ENCODE measurements at regions not wholly inside any gene's neighbourhood (a gene's known extent, or its start where the extent isn't known, plus 50 kb on each side); places are given as distances from the start of the nearest gene placed in this dataset.

GRCh38 chr1:224505454-224506093 is 71.0 kb upstream of the WDR26 start:
- DNase-seq, result no peak

GRCh38 chr1:224506141-224506814 is 71.7 kb upstream of the WDR26 start:
- no peak for DNase-seq

- DNase-seq, result no peak
These were observed 73.3 kb upstream of the WDR26 start for GRCh38 chr1:224507771-224508523.

DNA sequence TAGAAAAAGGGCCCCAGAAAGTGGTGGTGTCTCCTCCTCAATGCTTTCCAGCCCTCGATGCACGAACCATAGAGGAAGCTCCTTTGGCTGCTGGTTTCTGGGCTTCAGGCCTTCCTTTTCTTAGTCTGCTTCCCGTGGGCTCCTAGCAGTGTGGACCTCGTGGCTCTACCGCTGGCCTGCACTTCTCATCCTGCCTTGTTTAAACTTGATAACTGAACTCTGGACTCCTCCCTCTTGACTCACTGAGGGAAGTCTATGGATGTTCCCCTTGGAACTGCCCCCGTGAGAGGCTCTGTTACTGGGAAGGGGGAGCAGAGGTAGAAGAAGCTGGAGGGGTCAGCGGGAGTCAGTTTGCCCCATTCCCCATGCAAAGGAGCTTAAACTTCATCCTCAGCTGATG is 75.3 kb upstream of the WDR26 start:
- no peak for DNase-seq

- no peak for DNase-seq
These were observed 76.5 kb upstream of the WDR26 start for GRCh38 chr1:224510880-224511645.

DNA sequence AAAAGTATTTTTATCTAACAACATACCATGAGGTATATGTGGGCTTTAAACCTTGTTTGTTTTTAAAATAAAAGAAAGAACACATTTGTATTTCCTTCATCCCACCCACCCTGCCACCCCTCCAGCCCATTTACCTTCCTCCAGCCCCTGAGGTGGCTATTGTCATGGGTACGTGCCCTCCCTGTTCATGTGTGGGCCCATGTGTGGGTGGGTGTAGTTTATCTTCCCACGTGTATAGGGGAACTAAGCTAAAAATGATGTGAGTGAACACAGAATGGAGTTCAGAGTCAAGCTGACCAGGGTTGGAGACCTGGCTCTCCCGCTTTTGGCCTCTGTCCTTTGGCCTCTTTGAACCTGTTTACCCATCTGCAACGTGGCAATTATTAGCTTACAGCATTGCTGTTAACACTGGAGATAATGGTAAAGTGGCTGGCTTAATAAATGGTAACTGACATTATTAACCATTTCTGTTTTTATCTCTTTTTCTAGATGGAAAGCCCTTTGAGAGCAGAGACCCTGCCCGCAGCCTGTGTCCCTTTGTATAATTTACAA is 78.1 kb upstream of the WDR26 start:
- no peak for DNase-seq

DNA sequence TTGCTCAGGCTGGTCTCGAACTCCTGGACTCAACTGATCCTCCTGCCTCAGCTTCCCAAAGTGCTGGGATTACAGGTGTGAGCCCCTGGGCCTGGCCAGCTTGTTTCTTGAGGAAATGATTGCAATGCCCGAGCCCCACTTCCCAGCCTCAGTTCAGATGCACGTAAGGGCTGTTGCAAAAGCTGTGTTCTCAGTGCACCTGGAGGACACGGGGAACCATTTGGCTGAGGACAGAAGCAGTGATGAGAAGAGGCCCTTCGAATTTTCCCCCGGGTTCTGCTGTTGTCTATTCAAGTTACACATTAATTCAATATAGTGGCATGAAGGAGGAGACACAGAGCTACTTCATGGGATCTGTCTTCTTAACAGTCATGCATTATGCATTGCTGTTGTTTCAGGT is 78.8 kb upstream of the WDR26 start:
- DNase-seq, result no peak

- peak; percentile 85 for DNase-seq
These were observed 79.2 kb upstream of the WDR26 start for GRCh38 chr1:224513787-224514209.

GRCh38 chr1:224517171-224517570 is 82.6 kb upstream of the WDR26 start:
- no peak for DNase-seq

DNA sequence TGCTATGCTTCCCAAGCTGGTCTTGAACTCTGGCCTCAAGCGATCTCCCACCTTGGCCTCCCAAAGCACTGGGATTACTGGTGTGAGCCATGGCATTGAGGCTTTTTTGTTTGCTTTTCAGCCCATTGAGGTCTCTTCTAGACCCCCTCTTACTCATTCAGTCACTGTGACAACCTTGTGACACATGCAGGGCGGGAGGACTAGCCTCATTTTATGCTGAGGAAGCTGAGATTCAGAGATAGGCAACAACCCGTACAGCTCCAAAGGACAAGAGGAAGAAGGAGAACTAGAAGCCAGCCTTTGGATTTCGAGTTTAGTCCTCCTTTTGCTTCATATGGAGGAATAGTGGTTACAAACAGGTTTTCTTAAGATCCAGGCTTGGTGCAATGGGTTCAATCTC is 83.9 kb upstream of the WDR26 start:
- no peak for DNase-seq

DNA sequence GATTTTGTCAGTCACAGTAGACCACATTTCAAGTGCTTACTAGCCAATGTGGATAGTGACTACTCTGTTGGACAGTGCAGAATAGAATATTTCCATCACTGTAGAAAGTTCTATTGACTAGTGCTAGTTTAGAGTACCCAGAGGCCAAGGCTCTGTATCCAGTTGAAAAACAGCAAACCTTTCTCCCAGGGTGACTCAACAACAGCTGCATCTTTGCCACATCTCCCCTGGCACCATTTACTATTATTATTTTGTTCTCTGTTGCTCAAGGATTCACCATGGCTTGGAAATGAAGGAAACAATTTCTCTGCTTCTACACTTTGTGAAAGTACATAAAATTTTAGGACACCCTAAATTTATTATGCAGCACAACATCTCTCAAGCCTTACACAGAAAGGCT is 85.3 kb upstream of the WDR26 start:
- no peak for DNase-seq

GRCh38 chr1:224520808-224521207 is 86.2 kb upstream of the WDR26 start:
- no peak for DNase-seq

DNA sequence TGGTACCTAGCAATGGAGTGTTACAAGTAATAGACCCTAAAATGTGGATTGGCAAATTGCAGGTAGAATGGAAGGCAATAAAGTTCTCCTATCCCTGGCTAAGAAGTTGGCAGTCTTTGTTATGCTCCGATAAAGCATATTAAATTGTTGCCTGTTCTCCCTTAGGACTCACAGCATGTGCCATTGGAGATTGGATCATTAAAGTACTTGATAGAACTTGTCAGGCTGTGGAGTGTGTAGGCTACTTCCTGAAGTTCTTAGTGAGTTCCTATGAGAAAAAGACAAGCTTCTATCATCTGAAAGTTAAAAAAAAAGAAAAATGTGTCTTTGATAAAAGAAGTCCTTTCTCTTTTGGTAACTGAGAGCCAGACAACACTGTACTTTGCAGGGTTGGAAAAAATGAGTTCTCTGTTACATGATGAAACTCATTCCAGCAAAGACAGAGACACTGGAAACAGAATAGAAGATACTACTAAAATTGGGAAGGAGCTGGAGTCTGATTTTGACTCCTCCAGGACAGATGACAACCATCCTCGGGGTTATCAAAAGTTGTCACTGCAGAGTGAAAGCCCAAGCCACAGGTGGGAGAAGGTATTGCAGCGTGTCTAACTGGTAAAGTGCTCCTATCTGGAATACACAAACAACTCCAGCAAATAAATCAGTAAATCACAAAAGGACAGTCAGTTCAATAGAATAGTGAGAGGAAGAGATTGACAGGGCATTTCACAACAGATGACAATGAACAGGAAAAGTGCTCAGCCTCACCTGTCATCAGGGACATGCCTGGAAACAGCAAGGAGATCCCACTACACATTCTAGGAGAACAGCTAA is 87.5 kb upstream of the WDR26 start:
- no peak for DNase-seq

DNA sequence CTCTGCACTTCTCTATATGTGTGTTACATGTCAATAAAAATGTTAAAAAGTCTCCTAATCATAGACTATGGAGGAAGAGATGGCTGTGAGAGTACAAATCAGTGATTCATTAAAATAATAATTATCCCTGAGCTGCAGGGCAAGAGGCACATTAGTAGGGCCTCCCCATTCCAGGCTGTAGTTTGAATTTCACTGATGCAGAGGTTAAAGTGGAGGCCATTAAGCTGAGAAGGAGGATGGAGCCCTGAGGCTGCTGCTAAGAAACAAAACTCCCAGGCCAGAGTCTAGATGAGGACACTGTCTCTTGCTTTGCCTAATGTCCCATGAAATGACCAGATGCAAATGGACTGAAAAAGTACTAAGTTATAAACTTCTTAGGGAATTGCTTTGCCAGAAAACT is 89.1 kb upstream of the WDR26 start:
- no peak for DNase-seq

GRCh38 chr1:224524679-224525078 is 90.1 kb upstream of the WDR26 start:
- DNase-seq, result no peak

- no peak for DNase-seq
These were observed 90.6 kb upstream of the CNIH3 start for GRCh38 chr1:224525411-224526040.

DNA sequence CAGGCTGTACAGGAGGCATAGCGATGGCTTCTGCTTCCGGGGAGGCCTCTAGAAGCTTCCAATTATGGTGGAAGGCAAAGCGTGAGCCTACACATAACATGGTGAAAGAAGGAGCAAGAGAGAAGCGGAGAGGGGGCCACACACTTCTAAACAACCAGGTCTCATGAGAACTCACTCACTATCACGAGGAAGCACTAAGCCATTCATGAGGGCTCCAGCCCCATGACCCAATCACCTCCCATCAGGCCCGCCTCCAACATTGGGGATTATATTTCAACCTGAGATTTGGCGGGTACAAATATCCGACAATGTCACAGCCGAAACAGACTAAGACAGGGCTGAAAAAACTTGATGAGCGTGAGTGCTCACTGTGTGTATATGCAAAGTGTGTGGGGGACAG is 89.3 kb upstream of the CNIH3 start:
- no peak for DNase-seq

GRCh38 chr1:224528900-224529299 is 87.2 kb upstream of the CNIH3 start:
- DNase-seq, result peak; percentile 44

DNA sequence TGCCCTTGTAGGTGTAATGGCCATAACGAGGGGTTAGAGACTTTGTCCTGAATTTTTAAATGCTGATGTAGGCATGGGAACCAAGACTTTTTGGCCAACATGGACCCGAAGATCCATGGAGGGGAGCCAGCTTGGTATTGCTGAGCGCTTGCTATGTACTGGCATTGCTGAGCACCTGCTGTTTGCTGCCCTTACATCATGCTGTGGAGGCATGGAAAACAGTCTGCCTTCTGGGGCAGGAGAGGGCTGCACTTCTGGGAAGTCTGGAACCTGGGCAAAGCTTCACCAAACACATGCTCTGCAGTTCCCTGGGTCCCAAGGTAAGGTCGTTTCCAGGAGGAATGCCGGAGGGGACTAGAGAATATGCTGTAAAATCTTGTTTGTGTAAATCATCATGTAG is 86.3 kb upstream of the CNIH3 start:
- DNase-seq, result no peak

DNA sequence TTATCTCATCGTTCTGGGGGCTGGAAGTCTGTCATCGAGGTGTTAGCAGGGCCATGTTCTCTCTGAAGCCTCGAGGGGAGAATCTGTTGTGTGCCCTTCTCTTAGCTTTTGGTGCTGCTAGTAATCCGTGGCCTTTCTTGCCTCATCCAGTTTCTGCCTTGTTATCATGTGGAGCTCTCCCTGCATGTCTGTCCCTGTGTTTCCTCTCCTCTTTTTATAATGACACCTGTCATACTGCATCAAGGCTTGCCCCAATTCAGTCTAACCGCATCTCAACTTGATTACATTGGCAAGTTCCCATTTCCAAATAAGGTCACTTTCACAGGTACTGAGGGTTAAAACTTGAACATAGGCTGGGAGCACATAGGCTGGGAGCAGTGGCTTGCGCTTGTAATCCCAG is 82.6 kb upstream of the CNIH3 start:
- DNase-seq, result no peak

DNA sequence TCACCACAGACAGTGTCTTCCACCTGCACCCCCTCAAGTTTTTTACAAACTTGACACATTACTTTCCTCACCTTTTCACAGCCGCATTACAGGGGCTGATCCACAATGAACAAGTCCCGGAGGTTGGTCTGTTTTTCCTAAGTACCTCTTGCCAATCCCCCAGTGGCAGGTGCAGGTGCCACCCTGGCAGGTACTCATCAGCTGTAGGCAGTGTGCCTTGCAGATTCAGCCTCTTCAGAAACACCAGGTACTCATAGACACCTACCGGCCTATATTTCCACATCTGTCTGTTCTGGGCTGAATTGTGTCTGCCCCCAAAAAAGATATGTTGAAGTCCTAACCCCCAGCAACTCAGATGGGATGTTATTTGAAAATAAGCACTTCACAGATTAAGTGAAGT is 81.4 kb upstream of the CNIH3 start:
- DNase-seq, result peak; percentile 90

- DNase-seq, result peak; percentile 25
These were observed 80.5 kb upstream of the CNIH3 start for GRCh38 chr1:224535641-224536040.
